Kidney (tissue), 13 donors: ENCODE measurements at regions not wholly inside any gene's neighbourhood (a gene's known extent, or its start where the extent isn't known, plus 50 kb on each side); places are given as distances from the start of the nearest gene placed in this dataset.

ENCODE experiments used
- DNase-seq, 5 donors: peaks; one replicate each; pipeline ENCODE4 v3.0.0-alpha.2; 2013 to 2020
- FAIRE-seq: peaks from 2 replicates; lab custom pipeline; 2012; peaks lifted over from hg19 to GRCh38; lab: Jason Lieb, UNC
- H3K27ac ChIP-seq, 2 donors: one replicate each; pipeline ENCODE4 v1.7.0; 2013; ENCODE audit warnings: low read depth in 2 of 2, low read length in 2 of 2, inconsistent platforms in 1 of 2
- H3K27me3 ChIP-seq: one replicate; pipeline ENCODE4 v1.7.1; 2013; ENCODE audit warnings: low read length, inconsistent platforms; ENCODE audit not compliant: control insufficient read depth, insufficient read depth
- H3K36me3 ChIP-seq, 3 donors: one replicate each; pipeline versions ENCODE4 v1.7.0 to v1.7.1; 2013; ENCODE audit warnings: low read length in 3 of 3, control low read depth in 1 of 3, inconsistent platforms in 1 of 3; ENCODE audit not compliant: insufficient read depth in 3 of 3, control insufficient read depth in 2 of 3
- H3K4me1 ChIP-seq, 3 donors: one replicate each; pipeline versions ENCODE4 v1.7.0 to v1.7.1; 2013; ENCODE audit warnings: low read length in 3 of 3, inconsistent platforms in 1 of 3, low read depth in 1 of 3; ENCODE audit not compliant: control insufficient read depth in 2 of 3, insufficient read depth in 2 of 3
- H3K4me3 ChIP-seq, 3 donors: one replicate each; pipeline versions ENCODE4 v1.7.0 to v1.8.1; 2013; ENCODE audit warnings: low read length in 3 of 3, control low read depth in 1 of 3, inconsistent platforms in 1 of 3
- H3K9ac ChIP-seq, 3 donors: one replicate each; pipeline versions ENCODE4 v1.7.0 to v1.7.1; 2013; ENCODE audit warnings: low read length in 3 of 3, control low read depth in 1 of 3, inconsistent platforms in 1 of 3
- H3K9me3 ChIP-seq, 3 donors: one replicate each; pipeline versions ENCODE4 v1.7.0 to v1.7.1; 2013; ENCODE audit warnings: low read length in 3 of 3, control low read depth in 1 of 3, inconsistent platforms in 1 of 3; ENCODE audit not compliant: control insufficient read depth in 2 of 3, insufficient read depth in 1 of 3
- CTCF ChIP-seq: IDR thresholded peaks from 3 replicates; pipeline ENCODE4 v1.5.1; 2012; ENCODE audit warnings: mild to moderate bottlenecking, moderate library complexity, borderline replicate concordance; ENCODE audit not compliant: insufficient read depth; ENCODE audit errors: extremely low read depth
- intact Hi-C: fragments of 100-400 bp; cut with DNase I; formaldehyde crosslinking; loops from one replicate; pipeline ENCODE4 v1.11.1; 2022
- donor health status: control.
- donor health status: control.
- donor health status: control.
- donor health status: control.
- donor health status: control.
- donor health status: DM: yes; HTN: yes; CAD: no.
- donor health status: Normal renal cell carcinoma (clear cell type).

- DNase-seq: peak in 1 of 5 donors; percentile 30
Observed at GRCh38 chr11:41917900-41918299, 458.4 kb upstream of the LRRC4C start.

DNA sequence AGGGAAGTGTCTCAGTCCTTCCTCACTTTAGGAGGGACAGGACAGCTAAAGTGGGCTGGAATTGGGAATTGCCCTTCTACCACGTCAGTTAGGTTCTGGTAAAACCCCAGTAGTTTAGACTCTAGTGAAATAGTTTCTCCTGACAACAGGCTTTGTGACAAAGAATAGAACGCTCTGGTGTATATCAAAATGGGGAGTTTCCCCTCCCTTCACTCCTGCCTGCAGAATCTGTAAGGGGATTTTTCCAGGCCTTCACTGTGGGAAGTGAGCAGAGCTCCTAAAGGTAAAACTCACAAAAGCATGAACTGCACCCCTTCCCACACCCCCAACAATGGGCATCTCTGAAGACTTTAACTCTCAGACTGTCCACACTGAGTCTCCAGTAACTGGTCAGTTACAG is 460.9 kb upstream of the LRRC4C start:
- Histone ChIP-seq H3K27ac (no peak overlapping the region), H3K4me3 (no peak overlapping the region), H3K27me3 (no peaks in the 10 kb centered on the region), H3K9me3 (peaks cover 0 to under 1% (median 0%) of the 10 kb centered on the region in 3 donors), H3K36me3 (no peaks in the 10 kb centered on the region), H3K4me1 (no peaks in the 10 kb centered on the region), H3K9ac (no peak overlapping the region)
- DNase-seq: no peak
- intact Hi-C loops: no loop called here
- no peak for FAIRE-seq
- no peak for TF ChIP-seq CTCF

More at GRCh38 chr11:41917900-41918299, 458.4 kb upstream of the LRRC4C start:
- Histone ChIP-seq H3K4me3 (no peak overlapping the region), H3K27ac (no peak overlapping the region), H3K4me1 (no peaks in the 10 kb centered on the region), H3K9me3 (peaks cover 0 to 3% (median 3%) of the 10 kb centered on the region in 3 donors), H3K9ac (no peak overlapping the region), H3K36me3 (no peaks in the 10 kb centered on the region), H3K27me3 (no peaks in the 10 kb centered on the region)
- TF ChIP-seq CTCF: no peak
- no peak for FAIRE-seq
- intact Hi-C loops: no loop called here

DNA sequence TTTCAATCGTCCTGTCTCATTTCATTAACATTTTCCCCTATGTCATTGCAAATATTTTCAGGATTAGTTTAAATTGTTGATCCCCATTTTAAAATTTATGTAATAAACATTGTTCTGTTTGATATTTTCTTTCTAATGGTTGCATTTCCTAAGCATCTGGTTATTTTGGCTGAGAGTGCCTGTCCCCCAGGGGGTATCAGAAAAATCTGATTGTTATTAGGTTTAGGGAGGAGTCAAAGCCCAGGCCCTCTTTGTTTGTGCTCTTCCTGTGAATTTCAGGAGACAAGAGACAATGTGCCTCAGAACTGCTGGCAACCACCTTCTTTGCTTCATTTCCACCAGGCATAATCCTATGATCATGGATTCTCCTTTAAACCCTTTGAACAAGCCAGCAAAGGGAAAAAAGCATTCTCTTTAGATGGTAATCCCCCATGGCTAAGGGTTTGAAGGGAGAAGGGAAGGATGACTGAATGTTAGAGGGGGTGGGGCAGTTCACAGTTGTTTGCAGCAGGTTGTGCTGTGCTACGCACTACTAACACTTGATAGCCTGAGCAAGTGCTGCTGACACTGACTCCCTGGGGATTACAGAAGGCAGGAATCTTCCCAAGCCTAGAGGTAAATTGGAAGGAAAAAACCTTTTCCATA is 462.4 kb upstream of the LRRC4C start:
- intact Hi-C loops: no loop called here
- Histone ChIP-seq H3K27me3 (no peaks in the 10 kb centered on the region), H3K36me3 (no peaks in the 10 kb centered on the region), H3K27ac (no peak overlapping the region), H3K9ac (no peak overlapping the region), H3K9me3 (no peaks in the 10 kb centered on the region), H3K4me1 (no peaks in the 10 kb centered on the region), H3K4me3 (no peak overlapping the region)
- DNase-seq (no peak), FAIRE-seq (no peak)
- no peak for TF ChIP-seq CTCF

DNA sequence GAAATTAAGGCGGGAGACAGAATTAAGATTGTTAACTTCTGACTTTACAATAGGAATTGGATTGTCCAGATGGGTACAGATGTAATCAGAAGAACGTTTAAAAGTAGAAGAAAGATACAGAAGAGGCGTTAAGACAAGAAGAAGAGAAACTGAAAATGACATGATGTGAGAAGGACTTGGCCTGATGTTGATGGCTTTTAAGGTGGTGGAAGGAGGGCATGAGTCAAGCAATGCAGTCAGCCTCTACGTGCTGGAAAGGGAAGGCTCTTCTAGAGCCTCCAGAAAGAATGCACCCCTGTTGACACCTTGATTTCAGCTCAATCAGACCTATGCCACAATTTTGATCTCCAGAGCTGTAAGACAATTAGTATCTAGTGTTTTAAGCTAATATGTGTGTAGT is 466.9 kb upstream of the LRRC4C start:
- Histone ChIP-seq H3K4me1 (no peaks in the 10 kb centered on the region), H3K9me3 (no peaks in the 10 kb centered on the region), H3K4me3 (no peak overlapping the region), H3K27ac (no peak overlapping the region), H3K9ac (no peak overlapping the region), H3K36me3 (no peaks in the 10 kb centered on the region), H3K27me3 (no peaks in the 10 kb centered on the region)
- DNase-seq (no peak), FAIRE-seq (no peak)
- no peak for TF ChIP-seq CTCF
- intact Hi-C loops: no loop called here
